Subcutaneous abdominal adipose tissue (tissue), 5 donors: ENCODE measurements at regions not wholly inside any gene's neighbourhood (a gene's known extent, or its start where the extent isn't known, plus 50 kb on each side); places are given as distances from the start of the nearest gene placed in this dataset.

Experiments used
- H3K27ac ChIP-seq: one replicate; pipeline ENCODE4 v1.7.0; 2013; ENCODE audit warnings: low read depth, mild to moderate bottlenecking, inconsistent platforms, low read length, moderate library complexity
- H3K27me3 ChIP-seq, 5 donors: one replicate each; pipeline ENCODE4 v1.7.0; 2013; ENCODE audit warnings: low read length in 5 of 5, inconsistent platforms in 1 of 5; ENCODE audit not compliant: control insufficient read depth in 5 of 5, insufficient read depth in 4 of 5
- H3K36me3 ChIP-seq, 5 donors: one replicate each; pipeline ENCODE4 v1.7.0; 2013; ENCODE audit warnings: low read length in 5 of 5; ENCODE audit not compliant: control insufficient read depth in 5 of 5, insufficient read depth in 5 of 5
- H3K4me1 ChIP-seq, 5 donors: one replicate each; pipeline ENCODE4 v1.7.0; 2013; ENCODE audit warnings: low read length in 5 of 5, mild to moderate bottlenecking in 3 of 5, moderate library complexity in 1 of 5; ENCODE audit not compliant: control insufficient read depth in 5 of 5, insufficient read depth in 5 of 5
- H3K4me3 ChIP-seq, 5 donors: one replicate each; pipeline ENCODE4 v1.7.0; 2013; ENCODE audit warnings: low read length in 5 of 5, low read depth in 1 of 5
- H3K9ac ChIP-seq, 5 donors: one replicate each; pipeline ENCODE4 v1.7.0; 2013; ENCODE audit warnings: low read length in 5 of 5, mild to moderate bottlenecking in 4 of 5, moderate library complexity in 3 of 5
- H3K9me3 ChIP-seq, 5 donors: one replicate each; pipeline ENCODE4 v1.7.0; 2013; ENCODE audit warnings: low read length in 5 of 5; ENCODE audit not compliant: control insufficient read depth in 5 of 5
- donor health status: healthy.
- donor health status: healthy.
- donor health status: healthy.
- donor health status: healthy.
- donor health status: healthy.

GRCh38 chr13:56378566-56378965 lies 762.2 kb upstream of the PRR20A start:
- H3K4me3 ChIP-seq: no peak overlapping the region
- no peak overlapping the region for H3K27ac ChIP-seq
- no peaks in the 10 kb centered on the region for H3K27me3 ChIP-seq
- no peaks in the 10 kb centered on the region for H3K4me1 ChIP-seq
- no peaks in the 10 kb centered on the region for H3K36me3 ChIP-seq
- peaks cover 0 to 9% (median 0%) of the 10 kb centered on the region in 5 donors for H3K9me3 ChIP-seq
- H3K9ac ChIP-seq: no peak overlapping the region

GRCh38 chr13:56393549-56393948 lies 747.2 kb upstream of the PRR20A start:
- H3K27me3 ChIP-seq: no peaks in the 10 kb centered on the region
- no peak overlapping the region for H3K9ac ChIP-seq
- H3K36me3 ChIP-seq: no peaks in the 10 kb centered on the region
- no peak overlapping the region for H3K4me3 ChIP-seq
- no peaks in the 10 kb centered on the region for H3K4me1 ChIP-seq
- H3K27ac ChIP-seq: no peak overlapping the region
- H3K9me3 ChIP-seq: peaks cover 0 to 6% (median 3%) of the 10 kb centered on the region in 5 donors

GRCh38 chr13:56396318-56396717 lies 744.4 kb upstream of the PRR20A start:
- no peak overlapping the region for H3K27ac ChIP-seq
- H3K9me3 ChIP-seq: peaks cover 0 to 3% (median 0%) of the 10 kb centered on the region in 5 donors
- H3K4me1 ChIP-seq: no peaks in the 10 kb centered on the region
- peaks cover 0 to 2% (median 0%) of the 10 kb centered on the region in 5 donors for H3K27me3 ChIP-seq
- H3K36me3 ChIP-seq: no peaks in the 10 kb centered on the region
- no peak overlapping the region for H3K9ac ChIP-seq
- no peak overlapping the region for H3K4me3 ChIP-seq

GRCh38 chr13:56400774-56401173 lies 739.9 kb upstream of the PRR20A start:
- Histone ChIP-seq H3K4me1 (no peaks in the 10 kb centered on the region), H3K36me3 (no peaks in the 10 kb centered on the region), H3K9ac (no peak overlapping the region), H3K27me3 (peaks cover 0 to 2% (median 0%) of the 10 kb centered on the region in 5 donors), H3K9me3 (peaks cover 0 to 5% (median 0%) of the 10 kb centered on the region in 5 donors), H3K27ac (no peak overlapping the region), H3K4me3 (no peak overlapping the region)

GRCh38 chr13:56412856-56413255 lies 727.9 kb upstream of the PRR20A start:
- H3K9ac ChIP-seq: no peak overlapping the region
- no peak overlapping the region for H3K27ac ChIP-seq
- H3K36me3 ChIP-seq: no peaks in the 10 kb centered on the region
- H3K9me3 ChIP-seq: peaks cover 0 to 4% (median 0%) of the 10 kb centered on the region in 5 donors
- no peaks in the 10 kb centered on the region for H3K27me3 ChIP-seq
- H3K4me3 ChIP-seq: no peak overlapping the region
- no peaks in the 10 kb centered on the region for H3K4me1 ChIP-seq

GRCh38 chr13:56424246-56424645 lies 716.5 kb upstream of the PRR20A start:
- Histone ChIP-seq H3K9me3 (no peaks in the 10 kb centered on the region), H3K36me3 (no peaks in the 10 kb centered on the region), H3K4me3 (no peak overlapping the region), H3K9ac (no peak overlapping the region), H3K27ac (no peak overlapping the region), H3K27me3 (no peaks in the 10 kb centered on the region), H3K4me1 (no peaks in the 10 kb centered on the region)

GRCh38 chr13:56457535-56458190 lies 683.1 kb upstream of the PRR20A start:
- Histone ChIP-seq H3K27ac (no peak overlapping the region), H3K4me1 (no peaks in the 10 kb centered on the region), H3K9ac (no peak overlapping the region), H3K27me3 (no peaks in the 10 kb centered on the region), H3K36me3 (no peaks in the 10 kb centered on the region), H3K9me3 (peaks cover 0 to 3% (median 0%) of the 10 kb centered on the region in 5 donors), H3K4me3 (no peak overlapping the region)

GRCh38 chr13:56459286-56459685 lies 681.4 kb upstream of the PRR20A start:
- H3K27ac ChIP-seq: no peak overlapping the region
- no peak overlapping the region for H3K9ac ChIP-seq
- no peaks in the 10 kb centered on the region for H3K36me3 ChIP-seq
- H3K4me1 ChIP-seq: no peaks in the 10 kb centered on the region
- H3K27me3 ChIP-seq: no peaks in the 10 kb centered on the region
- H3K4me3 ChIP-seq: no peak overlapping the region
- H3K9me3 ChIP-seq: peaks cover 0 to 5% (median 0%) of the 10 kb centered on the region in 5 donors

- H3K27me3 ChIP-seq: no peaks in the 10 kb centered on the region
- no peaks in the 10 kb centered on the region for H3K4me1 ChIP-seq
- no peak overlapping the region for H3K9ac ChIP-seq
- H3K4me3 ChIP-seq: no peak overlapping the region
- H3K9me3 ChIP-seq: no peaks in the 10 kb centered on the region
- no peak overlapping the region for H3K27ac ChIP-seq
- H3K36me3 ChIP-seq: no peaks in the 10 kb centered on the region
Measured at GRCh38 chr13:56501750-56502149, 639.0 kb upstream of the PRR20A start.

GRCh38 chr13:56510836-56511235 lies 629.9 kb upstream of the PRR20A start:
- Histone ChIP-seq H3K4me3 (no peak overlapping the region), H3K4me1 (no peaks in the 10 kb centered on the region), H3K9me3 (no peaks in the 10 kb centered on the region)

More at GRCh38 chr13:56510836-56511235, 629.9 kb upstream of the PRR20A start:
- Histone ChIP-seq H3K27me3 (no peaks in the 10 kb centered on the region), H3K36me3 (no peaks in the 10 kb centered on the region), H3K27ac (no peak overlapping the region), H3K9ac (no peak overlapping the region)
